HG03196 (cell line): ENCODE measurements at regions not wholly inside any gene's neighbourhood (a gene's known extent, or its start where the extent isn't known, plus 50 kb on each side); places are given as distances from the start of the nearest gene placed in this dataset.

Experiments used
- ATAC-seq: cut with Tn5 transposase; IDR thresholded peaks from one replicate; pipeline ENCODE4 v1.9.1; 2021; ENCODE audit not compliant: unreplicated experiment

GRCh38 chr16:17520561-17520960 is 49.8 kb upstream of the XYLT1 start:
- no peak for ATAC-seq
